Right ventricle myocardium superior (tissue), 1 donor: ENCODE measurements at regions not wholly inside any gene's neighbourhood (a gene's known extent, or its start where the extent isn't known, plus 50 kb on each side); places are given as distances from the start of the nearest gene placed in this dataset.

ENCODE experiments used
- ATAC-seq: fragments of 200-7000 bp; cut with Tn5 transposase; one replicate; pipeline ENCODE4 v1.9.1; 2020; ENCODE audit warnings: mild to moderate bottlenecking; ENCODE audit not compliant: poor library complexity
- DNase-seq: peaks from one replicate; pipeline ENCODE4 v3.0.0-alpha.2; 2020
- intact Hi-C: fragments of 100-400 bp; cut with DNase I; formaldehyde crosslinking; loops from one replicate; pipeline ENCODE4 v1.11.2; 2022
- donor health status: DM: no; HTN: yes; CAD: no; lungs with severe emphysema.

DNA sequence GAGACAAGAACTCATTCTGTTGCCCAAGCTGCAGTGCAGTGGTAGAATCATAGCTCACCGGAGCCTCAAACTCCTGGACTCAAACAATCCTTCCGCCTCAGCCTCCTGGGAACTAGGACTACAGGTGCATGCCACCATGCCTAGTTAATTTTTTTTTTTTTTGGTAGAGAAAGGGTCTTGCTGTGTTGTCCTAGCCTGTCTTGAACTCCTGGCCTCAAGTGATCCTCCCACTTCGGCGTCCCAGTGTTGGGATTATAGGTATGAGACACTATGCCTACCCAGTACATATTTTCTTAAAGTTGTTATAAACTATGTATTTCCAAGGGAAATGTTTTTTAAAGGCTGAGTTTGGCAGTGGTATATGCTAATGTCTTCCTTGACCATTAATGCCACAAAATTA lies 412.6 kb downstream of the KLF12 start:
- intact Hi-C loops = no loop called here
- ATAC-seq = no peak
- no peak for DNase-seq

- intact Hi-C loops = no loop called here
- DNase-seq = no peak
- ATAC-seq = no peak
Observed at GRCh38 chr13:73720216-73720840, 413.9 kb downstream of the KLF12 start.

- ATAC-seq (no peak), DNase-seq (no peak)
- intact Hi-C loops = no loop called here
Observed at GRCh38 chr13:73718246-73718645, 416.0 kb downstream of the KLF12 start.

GRCh38 chr13:73717632-73718031 lies 416.6 kb downstream of the KLF12 start:
- ATAC-seq (no peak), DNase-seq (no peak)
- intact Hi-C loops = no loop called here

- intact Hi-C loops = no loop called here
- no peak for ATAC-seq
- no peak for DNase-seq
Observed at GRCh38 chr13:73715911-73716510, 418.2 kb downstream of the KLF12 start.

- DNase-seq (no peak), ATAC-seq (no peak)
- intact Hi-C loops = no loop called here
Observed at GRCh38 chr13:73715114-73715910, 418.9 kb downstream of the KLF12 start.

DNA sequence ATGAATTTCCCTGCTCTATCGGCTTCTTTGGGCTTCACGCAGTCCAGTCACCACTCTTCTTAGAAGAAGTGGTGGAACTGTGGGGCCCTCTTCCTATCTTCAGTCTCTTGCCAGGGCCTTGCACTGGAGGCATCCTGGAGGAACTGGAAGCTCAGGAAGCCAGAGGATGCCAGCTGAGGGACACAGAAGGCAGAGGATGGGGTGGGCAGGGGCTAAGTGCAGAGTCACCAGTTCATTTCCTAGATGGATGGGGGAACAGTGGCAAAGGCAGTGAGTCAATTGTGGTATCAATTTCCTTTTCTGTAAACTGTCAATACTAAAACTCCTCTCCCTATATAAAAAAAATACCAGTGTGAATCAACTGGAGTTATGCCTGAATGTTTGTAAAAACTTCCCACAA lies 419.7 kb downstream of the KLF12 start:
- intact Hi-C loops = no loop called here
- no peak for DNase-seq
- ATAC-seq = no peak

DNA sequence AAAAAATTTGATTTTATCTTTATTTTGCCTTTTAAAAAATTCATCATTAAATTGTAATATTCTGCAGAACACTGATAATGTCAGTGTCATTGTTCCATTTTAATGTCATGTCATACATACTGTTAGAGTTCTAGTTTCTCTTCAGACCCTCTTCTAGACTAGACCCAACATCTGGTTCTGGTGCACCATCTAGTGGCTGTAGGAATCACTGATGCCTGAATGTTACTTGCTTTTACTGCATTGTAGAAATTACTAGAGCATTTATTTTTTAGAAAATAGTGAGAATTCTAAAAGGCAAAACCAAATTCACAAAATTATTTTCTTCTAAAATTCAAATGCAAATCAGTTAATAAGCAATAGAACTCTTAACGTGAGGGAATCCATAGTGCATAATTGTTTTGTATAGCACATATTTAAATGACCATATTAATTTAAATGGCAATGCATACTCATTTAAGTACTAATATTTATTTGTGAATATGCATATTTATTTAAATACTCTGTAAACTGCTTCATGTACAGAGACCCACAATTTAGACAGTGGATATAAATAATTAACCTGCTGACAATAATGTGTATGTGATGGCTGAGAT lies 425.7 kb downstream of the KLF12 start:
- DNase-seq = no peak
- intact Hi-C loops = no loop called here
- ATAC-seq = peak; percentile 79

- DNase-seq = no peak
- intact Hi-C loops = no loop called here
- ATAC-seq = no peak
Observed at GRCh38 chr13:73704587-73704986, 429.6 kb downstream of the KLF12 start.

- no peak for ATAC-seq
- intact Hi-C loops = no loop called here
- DNase-seq = no peak
Observed at GRCh38 chr13:73703606-73704005, 430.6 kb downstream of the KLF12 start.

- intact Hi-C loops = no loop called here
- ATAC-seq = no peak
Observed at GRCh38 chr13:73702419-73703071, 431.7 kb downstream of the KLF12 start.

GRCh38 chr13:73701160-73701559 lies 433.0 kb downstream of the KLF12 start:
- no peak for ATAC-seq
- intact Hi-C loops = no loop called here
- no peak for DNase-seq

More at GRCh38 chr13:73702419-73703071, 431.7 kb downstream of the KLF12 start:
- DNase-seq = no peak

- ATAC-seq = no peak
- intact Hi-C loops = no loop called here
- DNase-seq = no peak
Observed at GRCh38 chr13:73698859-73699258, 435.3 kb downstream of the KLF12 start.

DNA sequence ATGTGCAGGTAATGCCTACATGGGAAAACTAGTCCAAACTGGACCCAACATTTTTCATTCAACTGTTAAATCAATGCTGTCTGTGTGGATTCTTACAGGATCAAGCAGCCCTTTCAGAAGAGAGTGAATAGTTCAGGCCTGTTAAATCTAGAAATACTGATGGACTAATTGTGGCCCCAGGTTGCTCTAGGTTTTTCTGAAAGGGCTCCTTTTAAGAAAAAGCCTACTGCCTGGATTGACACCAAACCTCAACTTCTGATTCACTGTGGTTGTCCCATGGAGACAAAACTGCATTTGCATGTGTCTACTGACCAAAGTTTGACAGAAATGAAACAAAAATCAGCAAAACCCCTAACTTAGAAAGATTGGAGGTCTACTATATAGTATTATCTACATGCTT lies 437.0 kb downstream of the KLF12 start:
- DNase-seq (no peak), ATAC-seq (no peak)
- intact Hi-C loops = no loop called here

GRCh38 chr13:73696713-73697112 lies 437.5 kb downstream of the KLF12 start:
- DNase-seq (no peak), ATAC-seq (no peak)
- intact Hi-C loops = no loop called here

DNA sequence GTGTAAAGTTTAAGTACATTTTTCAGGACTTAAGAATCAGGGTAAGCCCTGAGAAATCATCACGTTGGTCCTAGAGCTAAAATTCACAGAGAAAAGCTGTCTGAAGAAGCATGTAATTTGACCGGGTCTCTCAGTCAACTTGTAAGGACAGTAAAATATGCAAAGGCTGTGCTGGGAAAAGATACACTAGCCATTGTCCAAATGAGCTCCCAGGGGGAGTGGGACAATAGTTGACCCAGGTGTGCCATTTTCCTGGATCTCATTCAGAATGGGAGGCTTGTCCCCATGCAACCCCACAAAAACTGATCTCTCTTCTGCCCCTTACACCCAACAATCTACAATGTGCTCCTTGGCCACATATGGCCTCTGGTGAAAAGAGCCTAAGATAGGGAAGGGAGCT lies 437.9 kb downstream of the KLF12 start:
- no peak for ATAC-seq
- DNase-seq = no peak
- intact Hi-C loops = no loop called here

- DNase-seq (no peak), ATAC-seq (no peak)
- intact Hi-C loops = no loop called here
Observed at GRCh38 chr13:73695325-73695724, 438.9 kb downstream of the KLF12 start.

GRCh38 chr13:73693215-73693614 lies 441.0 kb downstream of the KLF12 start:
- ATAC-seq = no peak
- intact Hi-C loops = no loop called here
- no peak for DNase-seq

- no peak for ATAC-seq
- intact Hi-C loops = no loop called here
- no peak for DNase-seq
Observed at GRCh38 chr13:73691891-73692290, 442.3 kb downstream of the KLF12 start.
